Cardiac muscle cell (in vitro differentiated cells and primary cell): ENCODE measurements at regions not wholly inside any gene's neighbourhood (a gene's known extent, or its start where the extent isn't known, plus 50 kb on each side); places are given as distances from the start of the nearest gene placed in this dataset.

Experiments used
- DNase-seq, 2 donors: peaks; one replicate each; pipeline versions ENCODE4 v3.0.0 to v3.0.0-alpha.2; 2010 to 2017; ENCODE audit warnings: low read depth in 1 of 2, low spot score in 1 of 2
- H3K27ac ChIP-seq: fragments of 200-600 bp; sonication (generic); 2 replicates; pipeline ENCODE4 v1.5.1; 2016
- H3K27me3 ChIP-seq: fragments of 200-600 bp; sonication (generic); 2 replicates; pipeline ENCODE4 v1.6.0; 2016; ENCODE audit warnings: control low read depth
- H3K36me3 ChIP-seq: fragments of 200-600 bp; sonication (generic); 2 replicates; pipeline ENCODE4 v1.5.1; 2016; ENCODE audit warnings: control low read depth
- H3K4me1 ChIP-seq: fragments of 200-600 bp; sonication (generic); 2 replicates; pipeline ENCODE4 v1.8.1; 2017; ENCODE audit warnings: low read depth, mild to moderate bottlenecking, mixed run types
- H3K4me3 ChIP-seq: fragments of 200-600 bp; sonication (generic); 2 replicates; pipeline ENCODE4 v1.5.1; 2016; ENCODE audit warnings: mild to moderate bottlenecking
- H3K9me3 ChIP-seq: fragments of 200-600 bp; sonication (generic); 2 replicates; pipeline ENCODE4 v1.5.1; 2017; ENCODE audit warnings: low read depth, mild to moderate bottlenecking, control low read depth
- CTCF ChIP-seq: IDR thresholded peaks from 2 replicates; pipeline ENCODE4 v1.5.1; 2012; ENCODE audit warnings: low read depth, mild to moderate bottlenecking, low read length

- no peaks in the 10 kb centered on the region for H3K36me3 ChIP-seq
- no peak for TF ChIP-seq CTCF
- no peaks in the 10 kb centered on the region for H3K4me1 ChIP-seq
- no peak for DNase-seq
- H3K4me3 ChIP-seq: no peak overlapping the region
- no peak overlapping the region for H3K27ac ChIP-seq
- no peaks in the 10 kb centered on the region for H3K27me3 ChIP-seq
- no peaks in the 10 kb centered on the region for H3K9me3 ChIP-seq
Measured at GRCh38 chr12:107557589-107558100, 128.0 kb upstream of the PWP1 start.

- no peak for TF ChIP-seq CTCF
- Histone ChIP-seq H3K9me3 (no peaks in the 10 kb centered on the region), H3K4me1 (no peaks in the 10 kb centered on the region), H3K27ac (no peak overlapping the region), H3K4me3 (no peak overlapping the region), H3K36me3 (no peaks in the 10 kb centered on the region), H3K27me3 (no peaks in the 10 kb centered on the region)
- DNase-seq: no peak
Measured at GRCh38 chr12:107558141-107558815, 127.3 kb upstream of the PWP1 start.

DNA sequence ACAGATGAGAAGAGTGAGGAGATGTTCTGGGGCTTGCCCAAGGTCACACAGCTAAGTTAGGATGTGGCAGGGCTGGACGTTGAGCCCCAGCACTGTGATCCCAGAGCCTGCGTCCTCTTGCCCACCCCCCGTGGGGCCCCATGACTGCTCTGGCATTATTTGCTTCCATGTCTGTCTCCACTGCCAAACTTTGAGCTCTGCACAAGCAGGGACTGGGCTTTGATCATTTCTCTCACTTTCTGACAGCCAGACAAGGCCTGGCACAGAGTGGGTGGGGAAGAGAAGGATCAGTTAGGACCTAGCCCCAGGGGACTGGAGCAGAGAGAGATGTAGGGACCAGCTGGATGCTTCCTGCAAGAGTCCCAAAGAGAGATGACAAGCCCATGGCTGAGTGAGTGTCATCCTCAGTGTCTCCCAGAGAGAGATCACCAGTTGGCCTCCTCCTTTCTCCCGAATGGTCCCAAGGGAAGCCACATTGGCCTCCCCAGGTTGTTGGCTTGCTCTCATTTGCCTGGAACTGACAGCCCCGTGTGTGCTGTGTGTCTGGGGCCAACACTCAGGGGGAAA lies 126.7 kb upstream of the PWP1 start:
- Histone ChIP-seq H3K4me3 (no peak overlapping the region), H3K27me3 (no peaks in the 10 kb centered on the region), H3K27ac (no peak overlapping the region), H3K4me1 (no peaks in the 10 kb centered on the region), H3K36me3 (no peaks in the 10 kb centered on the region), H3K9me3 (no peaks in the 10 kb centered on the region)
- no peak for TF ChIP-seq CTCF
- DNase-seq: no peak

DNA sequence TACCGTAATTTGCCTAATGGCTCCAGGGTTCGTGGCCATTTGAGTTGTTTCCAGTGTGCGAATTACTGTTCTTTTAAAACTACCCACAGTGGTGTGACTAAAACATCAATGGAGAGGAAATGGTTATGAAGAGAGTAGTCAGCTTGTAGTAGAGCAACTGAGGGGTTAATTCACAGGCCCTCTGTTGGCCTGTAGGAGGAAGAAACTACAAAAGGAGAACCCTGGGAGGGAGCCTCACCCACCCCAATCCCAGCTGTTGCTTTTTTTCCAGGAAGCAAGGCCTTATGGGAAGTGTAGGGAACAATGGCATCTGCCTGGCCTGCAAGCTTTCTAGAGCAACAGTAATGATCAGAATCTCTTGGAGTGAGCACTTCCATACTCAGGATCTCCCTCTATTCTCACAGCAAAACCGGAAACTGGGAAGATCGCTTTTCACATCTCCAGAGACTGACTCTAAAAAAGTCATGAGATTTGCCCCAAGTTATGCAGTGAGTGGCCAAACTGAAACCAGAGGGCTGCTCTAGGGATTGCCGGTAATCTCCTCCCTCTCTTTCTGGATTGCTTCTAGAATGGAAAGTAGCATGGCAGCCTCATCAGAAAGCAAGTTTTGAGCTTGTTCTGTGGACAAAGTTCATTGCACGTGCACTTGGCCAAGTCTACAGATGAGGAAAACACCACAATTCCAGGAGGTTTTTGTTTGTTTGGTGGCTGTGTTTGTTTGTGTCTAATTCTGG lies 125.3 kb upstream of the PWP1 start:
- Histone ChIP-seq H3K36me3 (no peaks in the 10 kb centered on the region), H3K4me1 (no peaks in the 10 kb centered on the region), H3K9me3 (no peaks in the 10 kb centered on the region), H3K4me3 (no peak overlapping the region), H3K27ac (no peak overlapping the region), H3K27me3 (peaks cover 2% of the 10 kb centered on the region)
- DNase-seq: no peak
- no peak for TF ChIP-seq CTCF

DNA sequence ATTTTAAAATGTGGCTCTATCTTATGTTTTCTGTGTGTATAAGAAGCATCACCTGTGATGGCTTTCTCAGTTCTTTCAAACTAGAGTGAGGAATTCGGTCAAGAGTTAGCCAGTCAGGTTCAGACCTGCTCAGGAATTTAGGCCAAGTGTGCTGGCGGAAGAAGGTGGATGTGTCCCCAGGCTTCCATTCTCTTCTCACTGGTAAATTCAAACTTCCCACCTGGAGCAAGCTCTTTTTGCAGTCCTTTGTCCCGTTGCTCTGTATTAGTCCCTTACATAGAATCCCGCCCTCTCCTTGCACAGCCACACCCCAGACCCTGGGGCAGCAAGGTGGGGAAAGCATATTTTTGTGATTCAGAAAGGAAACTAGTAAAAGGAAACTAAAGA lies 124.7 kb upstream of the PWP1 start:
- Histone ChIP-seq H3K4me1 (no peaks in the 10 kb centered on the region), H3K4me3 (no peak overlapping the region), H3K9me3 (no peaks in the 10 kb centered on the region), H3K27me3 (peaks cover 2% of the 10 kb centered on the region), H3K36me3 (no peaks in the 10 kb centered on the region), H3K27ac (no peak overlapping the region)
- no peak for TF ChIP-seq CTCF
- DNase-seq: no peak
